Stimulated activated CD4-positive, alpha-beta T cell treated with anti-CD3 and anti-CD28 coated beads, Interleukin-15, amount 100 ng/mL, for 24 hours (primary cell): ENCODE measurements at regions not wholly inside any gene's neighbourhood (a gene's known extent, or its start where the extent isn't known, plus 50 kb on each side); places are given as distances from the start of the nearest gene placed in this dataset.

ENCODE experiments used
- DNase-seq: peaks from one replicate; pipeline ENCODE4 v3.0.0-alpha.2; 2020

- DNase-seq: no peak
Observed at GRCh38 chr6:91580635-91581034, 993.8 kb upstream of the MAP3K7 start.

- DNase-seq: no peak
Observed at GRCh38 chr6:91575032-91575431, 988.2 kb upstream of the MAP3K7 start.

DNA sequence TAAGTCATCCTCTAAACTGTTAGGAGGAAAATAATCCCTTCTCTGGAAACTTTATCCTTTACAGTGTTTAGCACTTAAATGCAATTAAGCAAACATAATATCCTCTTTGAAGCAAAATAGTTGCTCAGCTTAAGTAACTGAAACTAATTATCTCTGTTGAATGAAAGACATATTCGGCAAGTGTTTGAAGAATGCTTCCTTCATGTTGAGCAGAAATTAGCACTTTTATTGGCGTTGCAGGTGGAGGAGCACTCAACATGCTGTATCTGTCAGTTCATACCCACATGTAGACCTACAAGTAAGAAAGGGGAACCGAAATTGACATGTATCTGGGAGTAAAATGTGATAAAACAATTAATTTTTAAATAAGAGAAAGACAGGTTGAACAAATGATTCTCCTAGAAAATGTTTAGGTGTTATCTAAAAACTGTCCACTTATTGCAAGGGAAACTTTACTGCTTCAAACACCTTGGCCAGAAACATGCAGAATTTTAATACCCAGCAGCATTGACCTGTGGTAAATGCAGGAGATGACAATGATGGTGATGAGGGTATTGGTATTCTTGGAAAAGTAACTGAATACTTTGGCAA lies 987.0 kb upstream of the MAP3K7 start:
- no peak for DNase-seq

DNA sequence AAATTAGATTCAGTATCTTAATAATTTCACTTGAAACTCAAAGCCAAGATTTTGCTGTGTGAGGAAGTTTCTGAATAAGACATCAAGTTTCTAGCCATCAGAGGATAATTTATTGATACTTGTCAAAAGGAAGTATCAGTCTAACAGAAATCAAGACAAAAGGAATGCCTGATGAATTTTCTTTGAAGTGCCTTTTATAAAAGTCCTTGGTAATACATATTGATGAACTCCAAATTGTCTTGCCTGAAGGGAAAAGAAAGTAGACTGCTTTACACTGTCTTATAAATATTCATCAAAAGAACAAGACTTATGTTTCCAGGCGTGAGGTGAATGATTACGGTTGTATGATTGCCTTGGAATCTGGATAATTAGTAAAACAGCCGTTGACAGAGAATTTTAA lies 986.0 kb upstream of the MAP3K7 start:
- no peak for DNase-seq

DNA sequence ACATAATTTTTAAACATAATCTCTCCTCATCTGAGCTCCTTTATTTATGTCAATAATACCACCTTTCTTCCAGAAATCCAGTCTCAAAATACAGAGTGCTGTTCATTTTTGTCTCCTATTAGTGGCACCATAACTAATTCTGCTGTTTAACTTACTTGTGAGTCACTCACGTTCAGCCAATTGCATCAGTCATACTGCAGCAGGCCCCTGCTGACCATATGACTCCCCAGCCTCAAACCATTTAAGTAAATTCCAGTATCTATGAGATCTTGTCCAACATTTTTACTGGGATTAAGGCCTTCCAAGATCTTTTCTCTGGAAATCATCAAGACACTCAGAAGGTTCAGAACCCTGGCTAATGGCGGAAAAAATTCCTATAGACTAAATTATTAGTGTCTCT lies 982.2 kb upstream of the MAP3K7 start:
- no peak for DNase-seq

- no peak for DNase-seq
Observed at GRCh38 chr6:91566467-91566866, 979.6 kb upstream of the MAP3K7 start.

DNA sequence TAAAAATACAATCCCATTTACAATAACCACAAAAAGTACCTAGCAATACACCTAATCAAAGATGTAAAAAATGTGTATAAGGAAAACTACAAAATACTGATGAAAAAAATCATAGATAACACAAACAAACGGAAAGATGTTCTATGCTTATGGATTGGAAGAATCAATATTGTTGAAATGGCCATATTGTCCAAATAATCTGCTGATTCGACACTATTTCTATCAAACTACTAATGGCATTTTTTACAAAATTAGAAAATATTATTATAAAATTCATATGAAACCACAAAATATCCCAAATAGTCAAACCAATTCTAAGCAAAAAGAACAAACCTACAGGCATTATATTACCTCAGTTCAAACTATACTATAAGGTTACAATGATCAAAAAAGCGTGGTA lies 978.3 kb upstream of the MAP3K7 start:
- DNase-seq: no peak

- DNase-seq: no peak
Observed at GRCh38 chr6:91562955-91563354, 976.1 kb upstream of the MAP3K7 start.

- DNase-seq: no peak
Observed at GRCh38 chr6:91560409-91560808, 973.5 kb upstream of the MAP3K7 start.

DNA sequence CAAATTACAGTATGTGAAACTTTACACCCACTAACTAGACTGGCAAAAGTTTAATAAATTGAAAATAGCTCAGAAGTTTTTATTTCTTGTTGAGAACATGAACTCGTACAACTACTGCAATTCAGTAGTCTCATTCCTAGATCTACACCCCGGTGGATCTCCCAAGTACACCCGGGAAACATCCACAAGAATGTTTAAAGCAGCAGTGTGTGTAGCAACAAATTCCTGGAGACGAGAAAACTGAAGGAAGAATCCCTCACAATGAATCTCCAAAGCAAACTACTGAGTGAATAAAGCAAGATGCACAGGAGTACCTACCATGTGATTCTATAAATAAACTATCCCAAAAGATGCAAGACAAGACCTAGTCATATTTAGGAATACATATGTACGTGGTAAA lies 954.0 kb upstream of the MAP3K7 start:
- DNase-seq: no peak

DNA sequence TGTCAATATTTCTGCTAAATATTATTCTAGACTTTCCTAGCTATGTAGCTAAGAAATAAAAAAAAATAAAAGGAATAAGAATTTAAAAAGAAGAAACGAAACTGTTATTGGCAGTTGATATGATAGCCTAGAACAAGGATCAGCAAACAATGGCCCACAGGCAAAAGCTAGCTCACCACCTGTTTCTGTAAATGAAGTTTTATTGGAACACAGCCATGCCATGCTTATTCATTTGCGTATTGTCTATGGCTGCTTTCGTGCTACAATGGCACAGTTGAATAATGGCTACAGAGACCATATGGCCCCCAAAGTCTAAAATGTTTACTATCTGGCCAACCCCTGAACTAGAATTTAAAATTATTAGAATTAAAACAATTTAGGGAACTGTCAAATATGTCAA lies 952.6 kb upstream of the MAP3K7 start:
- no peak for DNase-seq

GRCh38 chr6:91538622-91539021 lies 951.8 kb upstream of the MAP3K7 start:
- DNase-seq: no peak

GRCh38 chr6:91534614-91535013 lies 947.7 kb upstream of the MAP3K7 start:
- DNase-seq: no peak

DNA sequence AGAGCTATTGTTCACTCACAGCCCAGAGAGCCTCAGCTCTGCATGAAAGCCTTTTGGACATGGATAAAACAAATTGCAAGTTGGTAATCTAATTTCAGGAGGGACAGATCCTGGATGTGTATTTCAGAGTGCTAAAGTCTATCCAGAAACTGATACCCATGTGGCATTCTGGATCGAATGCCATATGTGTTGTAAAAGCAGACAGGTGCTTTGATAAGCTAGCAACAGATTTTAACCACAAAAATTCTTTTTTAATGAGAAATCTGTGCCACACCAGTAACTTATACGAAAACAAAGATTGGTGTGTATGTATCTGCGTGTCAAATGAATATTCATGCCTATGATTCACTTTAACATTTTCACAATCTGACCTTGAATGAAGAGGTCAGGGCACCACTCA lies 936.6 kb upstream of the MAP3K7 start:
- DNase-seq: no peak

- no peak for DNase-seq
Observed at GRCh38 chr6:91521999-91522398, 935.1 kb upstream of the MAP3K7 start.

- no peak for DNase-seq
Observed at GRCh38 chr6:91509711-91510110, 922.8 kb upstream of the MAP3K7 start.

DNA sequence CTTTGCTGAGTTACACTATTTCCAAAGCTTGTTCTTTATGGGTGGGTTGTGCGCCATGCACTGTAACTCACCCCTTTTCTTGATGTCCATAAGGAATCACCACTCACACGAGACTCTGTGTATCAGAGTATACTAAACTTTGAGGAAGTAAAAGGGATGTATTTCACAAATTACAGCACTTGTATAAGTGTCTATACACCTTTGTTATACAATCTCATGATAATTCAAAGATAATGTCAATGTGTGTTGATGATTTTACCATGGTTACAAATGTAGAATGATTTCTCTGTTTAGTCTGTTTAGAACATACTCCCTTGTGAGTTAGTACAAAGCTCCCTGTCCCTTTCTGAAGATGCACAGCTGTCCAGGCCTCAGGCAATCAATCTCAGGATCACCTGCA lies 922.2 kb upstream of the MAP3K7 start:
- DNase-seq: no peak

- DNase-seq: no peak
Observed at GRCh38 chr6:91506509-91506908, 919.6 kb upstream of the MAP3K7 start.

DNA sequence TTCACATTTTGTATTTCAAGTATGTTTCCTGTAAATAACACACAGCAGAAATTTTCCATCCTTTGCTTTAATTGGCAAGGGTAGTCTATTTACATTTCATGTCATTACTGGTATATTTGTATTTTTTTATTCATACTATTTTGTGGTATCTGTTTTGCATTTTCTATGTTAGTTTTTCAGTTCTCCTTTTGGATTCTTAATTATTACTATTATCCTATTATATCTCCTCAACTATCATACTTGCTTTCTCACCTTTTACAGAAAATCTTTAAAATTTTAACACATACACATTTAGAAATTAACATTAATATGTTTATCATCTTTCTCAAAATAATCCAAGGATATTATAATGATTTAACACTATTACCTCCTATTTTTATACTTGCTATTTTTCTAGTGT lies 918.3 kb upstream of the MAP3K7 start:
- DNase-seq: no peak

GRCh38 chr6:91501930-91502329 lies 915.1 kb upstream of the MAP3K7 start:
- DNase-seq: no peak

DNA sequence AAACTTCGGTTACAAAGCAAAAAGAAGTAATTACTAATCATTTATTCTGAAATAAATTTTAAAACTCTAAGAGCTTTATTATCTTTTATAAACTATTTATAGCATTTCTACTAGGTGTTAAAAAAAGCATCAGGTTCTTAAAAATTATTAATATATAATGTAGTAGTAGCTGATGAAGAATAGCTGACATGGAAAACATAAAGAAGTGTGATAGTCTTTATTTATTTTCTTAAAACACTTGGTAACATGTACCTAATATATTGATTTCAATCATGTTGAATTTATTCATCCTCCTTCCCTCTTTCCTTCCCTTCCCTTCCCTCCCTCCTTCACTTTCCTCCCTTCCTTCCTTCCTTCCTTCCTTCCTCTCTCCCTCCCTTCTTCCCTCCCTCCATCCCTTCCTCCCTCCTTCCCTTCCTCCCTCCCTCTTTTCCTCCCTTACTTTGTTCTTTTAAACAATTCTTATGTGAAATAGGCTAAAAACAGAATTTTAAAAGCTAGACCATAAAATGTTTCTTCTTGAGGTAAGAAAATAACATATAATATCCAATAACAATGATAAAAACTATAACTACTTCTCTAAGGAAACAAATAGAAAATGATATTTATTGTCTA lies 913.9 kb upstream of the MAP3K7 start:
- no peak for DNase-seq

- no peak for DNase-seq
Observed at GRCh38 chr6:91498576-91498975, 911.7 kb upstream of the MAP3K7 start.

DNA sequence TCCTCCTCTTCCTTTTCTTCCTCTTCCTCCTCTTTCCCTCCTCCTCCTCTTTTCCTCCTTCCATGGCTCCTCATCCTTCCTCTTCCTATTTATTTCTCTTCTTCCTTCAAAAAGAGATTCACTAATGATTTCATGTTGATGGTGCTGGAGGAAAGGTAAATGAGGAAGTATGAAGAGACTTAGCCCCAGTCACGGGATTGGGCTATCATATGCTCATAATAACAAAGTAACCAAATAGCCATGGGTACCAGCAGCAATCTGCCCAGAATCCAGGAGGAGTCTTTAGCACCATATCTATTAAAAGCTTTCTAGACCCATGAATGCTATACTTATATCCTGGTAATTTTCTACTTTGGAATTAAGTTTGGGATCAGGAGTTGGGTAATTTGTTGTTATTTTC lies 910.9 kb upstream of the MAP3K7 start:
- DNase-seq: no peak

DNA sequence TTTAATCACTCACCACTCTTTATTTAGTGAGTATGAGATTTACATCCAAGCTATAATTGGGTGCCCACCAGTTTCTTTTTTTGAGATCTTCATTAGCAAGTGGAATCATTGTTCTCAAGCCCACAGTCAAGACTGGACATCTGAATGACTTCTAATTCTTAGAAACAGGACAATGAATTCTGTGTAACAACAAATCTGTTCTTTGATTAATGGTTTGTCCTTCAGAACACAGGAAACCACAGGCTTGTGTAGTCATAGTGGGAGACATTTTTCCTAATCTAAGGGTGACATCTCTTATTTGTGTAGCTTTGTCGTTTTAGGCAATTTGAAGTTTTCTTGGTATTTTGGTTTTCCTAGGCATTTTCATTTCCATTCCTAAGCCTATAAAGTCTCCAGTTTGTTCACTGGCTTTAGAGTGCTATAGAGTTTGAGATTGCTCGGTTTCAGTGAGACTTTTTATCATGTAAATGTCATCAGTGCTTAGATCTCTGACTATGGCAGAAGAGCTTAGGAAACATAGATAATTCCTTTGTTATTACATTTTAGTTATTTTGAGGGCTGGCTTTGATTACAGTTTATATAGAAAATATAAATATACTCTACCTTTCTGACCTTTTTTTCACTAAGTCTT lies 903.9 kb upstream of the MAP3K7 start:
- DNase-seq: no peak
